ENCODE measurements at regions not wholly inside any gene's neighbourhood (a gene's known extent, or its start where the extent isn't known, plus 50 kb on each side); places are given as distances from the start of the nearest gene placed in this dataset.

DNA sequence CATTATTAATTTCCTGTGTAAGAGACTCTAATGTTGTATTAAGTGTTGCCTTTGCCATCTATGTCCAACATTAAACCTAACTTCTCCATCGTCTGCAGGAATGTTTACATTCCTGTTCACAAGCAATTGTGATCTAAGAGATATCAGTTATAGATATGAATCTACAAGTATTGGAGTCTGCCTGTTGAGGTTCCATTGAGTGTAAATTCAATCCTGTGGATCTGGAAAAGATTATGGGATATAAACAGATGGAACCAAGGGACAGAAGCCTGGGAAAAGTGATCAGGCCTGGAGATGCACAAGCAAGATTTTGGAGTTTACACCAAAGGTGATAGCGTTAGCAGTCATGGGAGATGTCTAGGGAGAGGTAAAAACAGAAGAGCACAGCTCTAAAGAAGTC lies 135.5 kb downstream of the LSMEM1 start:
- no peak for TF ChIP-seq HNF4A (CRISPR knock-in tag; IDR thresholded peaks at IDR 0.05)
- TF ChIP-seq, protein P1, sequence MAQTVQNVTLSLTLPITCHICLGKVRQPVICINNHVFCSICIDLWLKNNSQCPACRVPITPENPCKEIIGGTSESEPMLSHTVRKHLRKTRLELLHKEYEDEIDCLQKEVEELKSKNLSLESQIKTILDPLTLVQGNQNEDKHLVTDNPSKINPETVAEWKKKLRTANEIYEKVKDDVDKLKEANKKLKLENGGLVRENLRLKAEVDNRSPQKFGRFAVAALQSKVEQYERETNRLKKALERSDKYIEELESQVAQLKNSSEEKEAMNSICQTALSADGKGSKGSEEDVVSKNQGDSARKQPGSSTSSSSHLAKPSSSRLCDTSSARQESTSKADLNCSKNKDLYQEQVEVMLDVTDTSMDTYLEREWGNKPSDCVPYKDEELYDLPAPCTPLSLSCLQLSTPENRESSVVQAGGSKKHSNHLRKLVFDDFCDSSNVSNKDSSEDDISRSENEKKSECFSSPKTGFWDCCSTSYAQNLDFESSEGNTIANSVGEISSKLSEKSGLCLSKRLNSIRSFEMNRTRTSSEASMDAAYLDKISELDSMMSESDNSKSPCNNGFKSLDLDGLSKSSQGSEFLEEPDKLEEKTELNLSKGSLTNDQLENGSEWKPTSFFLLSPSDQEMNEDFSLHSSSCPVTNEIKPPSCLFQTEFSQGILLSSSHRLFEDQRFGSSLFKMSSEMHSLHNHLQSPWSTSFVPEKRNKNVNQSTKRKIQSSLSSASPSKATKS (CRISPR knock-in tag; IDR thresholded peaks at IDR 0.05): no peak
- TF ChIP-seq, protein P2, sequence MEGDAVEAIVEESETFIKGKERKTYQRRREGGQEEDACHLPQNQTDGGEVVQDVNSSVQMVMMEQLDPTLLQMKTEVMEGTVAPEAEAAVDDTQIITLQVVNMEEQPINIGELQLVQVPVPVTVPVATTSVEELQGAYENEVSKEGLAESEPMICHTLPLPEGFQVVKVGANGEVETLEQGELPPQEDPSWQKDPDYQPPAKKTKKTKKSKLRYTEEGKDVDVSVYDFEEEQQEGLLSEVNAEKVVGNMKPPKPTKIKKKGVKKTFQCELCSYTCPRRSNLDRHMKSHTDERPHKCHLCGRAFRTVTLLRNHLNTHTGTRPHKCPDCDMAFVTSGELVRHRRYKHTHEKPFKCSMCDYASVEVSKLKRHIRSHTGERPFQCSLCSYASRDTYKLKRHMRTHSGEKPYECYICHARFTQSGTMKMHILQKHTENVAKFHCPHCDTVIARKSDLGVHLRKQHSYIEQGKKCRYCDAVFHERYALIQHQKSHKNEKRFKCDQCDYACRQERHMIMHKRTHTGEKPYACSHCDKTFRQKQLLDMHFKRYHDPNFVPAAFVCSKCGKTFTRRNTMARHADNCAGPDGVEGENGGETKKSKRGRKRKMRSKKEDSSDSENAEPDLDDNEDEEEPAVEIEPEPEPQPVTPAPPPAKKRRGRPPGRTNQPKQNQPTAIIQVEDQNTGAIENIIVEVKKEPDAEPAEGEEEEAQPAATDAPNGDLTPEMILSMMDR (CRISPR knock-in tag; IDR thresholded peaks at IDR 0.05): no peak
- no peak for TF ChIP-seq ZNF329 (CRISPR knock-in tag; IDR thresholded peaks at IDR 0.05; ENCODE audit: low read depth)
- TF ChIP-seq, protein P3, sequence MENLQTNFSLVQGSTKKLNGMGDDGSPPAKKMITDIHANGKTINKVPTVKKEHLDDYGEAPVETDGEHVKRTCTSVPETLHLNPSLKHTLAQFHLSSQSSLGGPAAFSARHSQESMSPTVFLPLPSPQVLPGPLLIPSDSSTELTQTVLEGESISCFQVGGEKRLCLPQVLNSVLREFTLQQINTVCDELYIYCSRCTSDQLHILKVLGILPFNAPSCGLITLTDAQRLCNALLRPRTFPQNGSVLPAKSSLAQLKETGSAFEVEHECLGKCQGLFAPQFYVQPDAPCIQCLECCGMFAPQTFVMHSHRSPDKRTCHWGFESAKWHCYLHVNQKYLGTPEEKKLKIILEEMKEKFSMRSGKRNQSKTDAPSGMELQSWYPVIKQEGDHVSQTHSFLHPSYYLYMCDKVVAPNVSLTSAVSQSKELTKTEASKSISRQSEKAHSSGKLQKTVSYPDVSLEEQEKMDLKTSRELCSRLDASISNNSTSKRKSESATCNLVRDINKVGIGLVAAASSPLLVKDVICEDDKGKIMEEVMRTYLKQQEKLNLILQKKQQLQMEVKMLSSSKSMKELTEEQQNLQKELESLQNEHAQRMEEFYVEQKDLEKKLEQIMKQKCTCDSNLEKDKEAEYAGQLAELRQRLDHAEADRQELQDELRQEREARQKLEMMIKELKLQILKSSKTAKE (CRISPR knock-in tag; IDR thresholded peaks at IDR 0.05; ENCODE audit: borderline replicate concordance): no peak
- TF ChIP-seq CEBPB (IDR thresholded peaks at IDR 0.05; ENCODE audit: borderline replicate concordance, low read depth, low read length): no peak
- no peak for TF ChIP-seq RAD21 (CRISPR knock-in tag; IDR thresholded peaks at IDR 0.05)
- no peak for TF ChIP-seq PPARG (CRISPR knock-in tag; conservative IDR thresholded peaks at IDR 0.05)
- TF ChIP-seq FOXC1 (CRISPR knock-in tag; IDR thresholded peaks at IDR 0.05; ENCODE audit: borderline replicate concordance): no peak
- TF ChIP-seq, protein P4, sequence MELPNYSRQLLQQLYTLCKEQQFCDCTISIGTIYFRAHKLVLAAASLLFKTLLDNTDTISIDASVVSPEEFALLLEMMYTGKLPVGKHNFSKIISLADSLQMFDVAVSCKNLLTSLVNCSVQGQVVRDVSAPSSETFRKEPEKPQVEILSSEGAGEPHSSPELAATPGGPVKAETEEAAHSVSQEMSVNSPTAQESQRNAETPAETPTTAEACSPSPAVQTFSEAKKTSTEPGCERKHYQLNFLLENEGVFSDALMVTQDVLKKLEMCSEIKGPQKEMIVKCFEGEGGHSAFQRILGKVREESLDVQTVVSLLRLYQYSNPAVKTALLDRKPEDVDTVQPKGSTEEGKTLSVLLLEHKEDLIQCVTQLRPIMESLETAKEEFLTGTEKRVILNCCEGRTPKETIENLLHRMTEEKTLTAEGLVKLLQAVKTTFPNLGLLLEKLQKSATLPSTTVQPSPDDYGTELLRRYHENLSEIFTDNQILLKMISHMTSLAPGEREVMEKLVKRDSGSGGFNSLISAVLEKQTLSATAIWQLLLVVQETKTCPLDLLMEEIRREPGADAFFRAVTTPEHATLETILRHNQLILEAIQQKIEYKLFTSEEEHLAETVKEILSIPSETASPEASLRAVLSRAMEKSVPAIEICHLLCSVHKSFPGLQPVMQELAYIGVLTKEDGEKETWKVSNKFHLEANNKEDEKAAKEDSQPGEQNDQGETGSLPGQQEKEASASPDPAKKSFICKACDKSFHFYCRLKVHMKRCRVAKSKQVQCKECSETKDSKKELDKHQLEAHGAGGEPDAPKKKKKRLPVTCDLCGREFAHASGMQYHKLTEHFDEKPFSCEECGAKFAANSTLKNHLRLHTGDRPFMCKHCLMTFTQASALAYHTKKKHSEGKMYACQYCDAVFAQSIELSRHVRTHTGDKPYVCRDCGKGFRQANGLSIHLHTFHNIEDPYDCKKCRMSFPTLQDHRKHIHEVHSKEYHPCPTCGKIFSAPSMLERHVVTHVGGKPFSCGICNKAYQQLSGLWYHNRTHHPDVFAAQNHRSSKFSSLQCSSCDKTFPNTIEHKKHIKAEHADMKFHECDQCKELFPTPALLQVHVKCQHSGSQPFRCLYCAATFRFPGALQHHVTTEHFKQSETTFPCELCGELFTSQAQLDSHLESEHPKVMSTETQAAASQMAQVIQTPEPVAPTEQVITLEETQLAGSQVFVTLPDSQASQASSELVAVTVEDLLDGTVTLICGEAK (IDR thresholded peaks at IDR 0.05): no peak
- TF ChIP-seq, protein P4 (CRISPR knock-in tag; IDR thresholded peaks at IDR 0.05): no peak
- no peak for TF ChIP-seq ZNF460 (CRISPR knock-in tag; IDR thresholded peaks at IDR 0.05; ENCODE audit: borderline replicate concordance)
- no peak for TF ChIP-seq ZNF274 (CRISPR knock-in tag; IDR thresholded peaks at IDR 0.05)

Measured in HepG2 (cell line).